HepG2 (cell line): ENCODE measurements at regions not wholly inside any gene's neighbourhood (a gene's known extent, or its start where the extent isn't known, plus 50 kb on each side); places are given as distances from the start of the nearest gene placed in this dataset.

Source experiments
- ATAC-seq: fragments of 200-7000 bp; cut with Tn5 transposase; 3 replicates; pipeline ENCODE4 v1.9.1; 2020; ENCODE audit warnings: mild to moderate bottlenecking, moderate library complexity
- BruUV-seq: library from RNA; stranded (reverse); fragments of 400-500 nt; replicated peaks from 2 replicates; lab custom pipeline; 2021; lab: Mats Ljungman, UMichigan
- CTCF ChIA-PET: fragments of 300-600 bp; formaldehyde crosslinking; extraction: SDS; loops from one replicate; lab custom pipeline; 2021; ENCODE audit warnings: low total read pairs, inconsistent platforms, low intra/inter-chr PET ratio; lab: Yijun Ruan, JAX
- POLR2A ChIA-PET: fragments of 350-600 bp; sonication (Branson Sonifier 250); formaldehyde crosslinking; loops from one replicate; lab custom pipeline; 2020; ENCODE audit warnings: antibody characterized with exemption, inconsistent platforms; lab: Yijun Ruan, JAX
- DNase-seq: peaks from one replicate; pipeline ENCODE4 v3.0.0-alpha.2; 2015; ENCODE audit warnings: low spot score
- FAIRE-seq: peaks from 3 replicates; lab custom pipeline; 2011; peaks lifted over from hg19 to GRCh38; lab: Jason Lieb, UNC
- H2AFZ ChIP-seq: one replicate; pipeline ENCODE4 v1.6.1; 2011; ENCODE audit warnings: low read length, inconsistent platforms
- H3K27ac ChIP-seq: fragments of 300-600 bp; 3 replicates; pipeline ENCODE4 v1.8.0; 2011; ENCODE audit warnings: mixed run types, mild to moderate bottlenecking, mixed read lengths, low read length, inconsistent platforms; ENCODE audit not compliant: insufficient read depth; ENCODE audit errors: extremely low read length
- H3K27me3 ChIP-seq, 2 experiments: fragments of 200-600 bp in 1 of 2; 2 replicates in 1 of 2; 3 replicates in 1 of 2; pipeline versions ENCODE4 v1.6.0 to v1.8.0; 2011; ENCODE audit warnings: low read length in 2 of 2, mild to moderate bottlenecking in 2 of 2, moderate library complexity in 2 of 2, inconsistent platforms in 1 of 2; ENCODE audit not compliant: insufficient read depth in 2 of 2, control insufficient read depth in 1 of 2
- H3K36me3 ChIP-seq, 2 experiments: fragments of 200-600 bp in 1 of 2; replicated peaks in 1 of 2; 2 replicates in 1 of 2; 3 replicates in 1 of 2; pipeline versions ENCODE4 v1.5.1 to v1.8.0; 2011; ENCODE audit warnings: low read length in 2 of 2, inconsistent platforms in 1 of 2; ENCODE audit not compliant: insufficient read depth in 2 of 2, control insufficient read depth in 1 of 2
- H3K4me1 ChIP-seq: 2 replicates; pipeline ENCODE4 v1.5.1; 2012; ENCODE audit warnings: low read length, inconsistent platforms; ENCODE audit not compliant: insufficient read depth
- H3K4me2 ChIP-seq: 2 replicates; pipeline ENCODE4 v1.6.0; 2011; ENCODE audit warnings: low read depth, low read length, inconsistent platforms
- H3K4me3 ChIP-seq, 3 experiments: fragments of 200-600 bp in 1 of 3; sonication (generic), shearing (Covaris generic) in 1 of 3; replicated peaks in 1 of 3; 2 replicates each; pipeline ENCODE4 v1.5.1; 2011 to 2016; ENCODE audit warnings: low read length in 3 of 3, inconsistent platforms in 2 of 3, low read depth in 2 of 3, mild to moderate bottlenecking in 2 of 3, control low read depth in 1 of 3, mixed read lengths in 1 of 3; ENCODE audit not compliant: insufficient read depth in 1 of 3
- H3K79me2 ChIP-seq: one replicate; pipeline ENCODE4 v1.6.1; 2011; ENCODE audit warnings: low read length, inconsistent platforms; ENCODE audit not compliant: insufficient read depth
- H3K9ac ChIP-seq: 2 replicates; pipeline ENCODE4 v1.6.0; 2011; ENCODE audit warnings: mild to moderate bottlenecking, low read depth, low read length, inconsistent platforms; ENCODE audit not compliant: insufficient read depth
- H3K9me3 ChIP-seq: 2 replicates; pipeline ENCODE4 v1.5.1; 2012; ENCODE audit warnings: mild to moderate bottlenecking, low read length
- H4K20me1 ChIP-seq: 2 replicates; pipeline ENCODE4 v1.6.0; 2011; ENCODE audit warnings: inconsistent platforms, mild to moderate bottlenecking, low read length, moderate library complexity; ENCODE audit not compliant: insufficient read depth
- ARNTL ChIP-seq: sonication (generic); formaldehyde crosslinking; IDR thresholded peaks from 2 replicates; pipeline ENCODE4 v1.4.0; 2020; ENCODE audit warnings: mild to moderate bottlenecking, missing genetic modification reagents
- BCL6 ChIP-seq: IDR thresholded peaks from 2 replicates; pipeline ENCODE4 v1.6.1; 2016; ENCODE audit warnings: missing genetic modification reagents, missing compliant biosample characterization
- DNMT1 ChIP-seq: sonication (generic); formaldehyde crosslinking; IDR thresholded peaks from 2 replicates; pipeline ENCODE4 v1.5.1; 2020; ENCODE audit warnings: mild to moderate bottlenecking, missing genetic modification reagents
- ESRRA ChIP-seq: sonication (generic); formaldehyde crosslinking; IDR thresholded peaks from 2 replicates; pipeline ENCODE4 v1.5.1; 2020; ENCODE audit warnings: mild to moderate bottlenecking, low read depth, missing genetic modification reagents
- EZH2 ChIP-seq: conservative IDR thresholded peaks from 2 replicates; pipeline ENCODE4 v1.6.1; 2012; ENCODE audit warnings: mild to moderate bottlenecking, low read depth, low read length, moderate library complexity
- MBD4 ChIP-seq: IDR thresholded peaks from 2 replicates; pipeline ENCODE4 v1.6.1; 2012; ENCODE audit warnings: low read length, inconsistent platforms, borderline replicate concordance
- NRL ChIP-seq: sonication (generic); formaldehyde crosslinking; IDR thresholded peaks from 2 replicates; pipeline ENCODE4 v1.5.0; 2020; ENCODE audit warnings: missing genetic modification reagents, mild to moderate bottlenecking, moderate library complexity, borderline replicate concordance
- REXO4 ChIP-seq: sonication (generic); formaldehyde crosslinking; IDR thresholded peaks from 2 replicates; pipeline ENCODE4 v1.8.0; 2022; ENCODE audit warnings: missing genetic modification reagents, mild to moderate bottlenecking, borderline replicate concordance
- TOE1 ChIP-seq: sonication (generic); formaldehyde crosslinking; IDR thresholded peaks from 2 replicates; pipeline ENCODE4 v1.4.0; 2020; ENCODE audit warnings: mild to moderate bottlenecking, missing genetic modification reagents
- ZMAT3 ChIP-seq: sonication (generic); formaldehyde crosslinking; conservative IDR thresholded peaks from 2 replicates; pipeline ENCODE4 v1.7.0; 2021; ENCODE audit warnings: missing genetic modification reagents
- ZNF124 ChIP-seq: sonication (generic); formaldehyde crosslinking; IDR thresholded peaks from 2 replicates; pipeline ENCODE4 v1.4.0; 2020; ENCODE audit warnings: missing genetic modification reagents
- ZNF383 ChIP-seq: sonication (generic); formaldehyde crosslinking; IDR thresholded peaks from 2 replicates; pipeline ENCODE4 v1.4.0; 2020; ENCODE audit warnings: missing genetic modification reagents, mild to moderate bottlenecking, borderline replicate concordance
- ZNF652 ChIP-seq: IDR thresholded peaks from 2 replicates; pipeline ENCODE4 v1.6.1; 2016; ENCODE audit warnings: low read depth, borderline replicate concordance
- ZNF772 ChIP-seq: sonication (generic); formaldehyde crosslinking; IDR thresholded peaks from 2 replicates; pipeline ENCODE4 v1.5.0; 2020; ENCODE audit warnings: mild to moderate bottlenecking, missing genetic modification reagents
- ZNF792 ChIP-seq: IDR thresholded peaks from 2 replicates; pipeline ENCODE4 v1.6.1; 2016
- ZNF816 ChIP-seq: sonication (generic); formaldehyde crosslinking; IDR thresholded peaks from 2 replicates; pipeline ENCODE4 v1.8.0; 2022; ENCODE audit warnings: missing genetic modification reagents, mild to moderate bottlenecking, borderline replicate concordance
- ZNF850 ChIP-seq: sonication (generic); formaldehyde crosslinking; conservative IDR thresholded peaks from 2 replicates; pipeline ENCODE4 v1.9.0; 2021; ENCODE audit warnings: mild to moderate bottlenecking, missing genetic modification reagents
- WGBS: methylation state at CpG from one replicate; pipeline ENCODE4 v1.1.6; 2017; ENCODE audit warnings: low lambda C conversion rate; 5-methylcytosine and 5-hydroxymethylcytosine counted together
- in situ Hi-C: cut with HindIII; loops from 2 replicates; pipeline ENCODE4 v1.10.0; 2017; ENCODE audit warnings: low pct_unique_long_range_greater_than_20kb; ENCODE audit not compliant: extremely low pct_ligation_motif_present
- intact Hi-C: fragments of 100-400 bp; cut with micrococcal nuclease; formaldehyde crosslinking; loops from one replicate; pipeline ENCODE4 v1.10.0; 2022; ENCODE audit not compliant: unreplicated experiment
- TF ChIP-seq, protein P1 (sequence below): sonication (generic); formaldehyde crosslinking; IDR thresholded peaks from 2 replicates; pipeline ENCODE4 v1.4.0; 2020; ENCODE audit warnings: missing genetic modification reagents, borderline replicate concordance
- TF ChIP-seq, protein P2 (sequence below): sonication (generic); formaldehyde crosslinking; IDR thresholded peaks from 2 replicates; pipeline ENCODE4 v1.4.0; 2020; ENCODE audit warnings: mild to moderate bottlenecking, missing genetic modification reagents, borderline replicate concordance

DNA sequence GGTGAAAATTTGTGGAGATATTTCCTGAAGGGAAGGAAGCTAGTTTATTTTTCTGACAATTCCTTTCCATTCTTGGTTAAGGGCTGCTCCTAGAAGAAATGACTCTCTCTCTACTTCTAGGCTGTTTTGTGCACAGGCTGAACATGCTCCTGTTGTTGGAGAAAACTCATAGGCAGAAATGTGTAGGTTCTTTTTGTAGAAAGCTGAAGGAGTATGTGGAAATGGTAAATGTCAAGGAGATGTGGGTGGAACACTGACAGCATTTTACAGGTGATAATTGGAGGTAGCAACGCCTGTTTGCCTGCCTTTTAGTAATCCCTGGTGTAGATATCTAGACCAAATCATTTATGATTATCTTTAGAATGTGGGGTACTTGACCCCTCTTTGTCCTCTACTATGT lies 322.2 kb upstream of the TBC1D5 start:
- Histone ChIP-seq H4K20me1 (no peaks in the 10 kb centered on the region), H3K4me2 (no peak overlapping the region), H3K79me2 (no peaks in the 10 kb centered on the region), H3K27me3 (no peaks in the 10 kb centered on the region), H3K4me1 (no peaks in the 10 kb centered on the region), H3K27ac (no peak overlapping the region), H3K9ac (no peak overlapping the region), H3K36me3 (no peaks in the 10 kb centered on the region), H3K9me3 (no peaks in the 10 kb centered on the region), H2AFZ (no peak overlapping the region), H3K4me3 (no peak overlapping the region)
- intact Hi-C loops (no loop called here), in situ Hi-C loops (no loop called here)
- no peak for TF ChIP-seq EZH2
- no peak for TF ChIP-seq REXO4 (CRISPR knock-in tag)
- no peak for TF ChIP-seq ARNTL (CRISPR knock-in tag)
- no peak for TF ChIP-seq NRL
- no peak for TF ChIP-seq TOE1 (CRISPR knock-in tag)
- TF ChIP-seq ZNF792 (CRISPR knock-in tag): no peak
- TF ChIP-seq ZNF124 (CRISPR knock-in tag): no peak
- POLR2A ChIA-PET: no interaction called here
- DNase-seq (no peak), FAIRE-seq (no peak), ATAC-seq (no peak)
- 23% methylated on average over 1 of the region's 1 CpG for WGBS
- CTCF ChIA-PET: no interaction called here
- BruUV-seq: no TSS peak

DNA sequence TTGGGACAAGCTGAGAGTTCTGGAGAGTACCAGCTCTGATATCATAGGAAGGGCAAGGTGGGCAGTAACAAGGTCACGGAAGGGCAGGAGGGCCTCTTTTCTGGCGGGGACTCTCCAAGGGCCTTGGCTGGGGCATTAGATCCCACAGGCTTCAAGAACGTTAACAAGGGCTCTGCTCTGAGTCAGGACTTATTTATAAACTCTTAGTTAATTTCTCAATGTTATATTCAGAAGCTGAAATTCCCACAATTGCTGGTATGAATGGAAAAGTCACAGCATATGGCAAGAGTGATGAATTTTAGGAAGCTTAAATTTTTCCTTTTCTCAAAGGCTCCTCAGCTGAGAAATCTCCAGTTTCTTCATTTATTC lies 320.2 kb upstream of the TBC1D5 start:
- H3K4me2 ChIP-seq: no peak overlapping the region
- no peak for DNase-seq
- ChIA-PET POLR2A (no interaction called here), CTCF (no interaction called here)
- no peak overlapping the region for H3K9ac ChIP-seq
- H3K27ac ChIP-seq: no peak overlapping the region
- no peaks in the 10 kb centered on the region for H3K4me1 ChIP-seq
- H2AFZ ChIP-seq: no peak overlapping the region
- FAIRE-seq: no peak
- H3K27me3 ChIP-seq: no peaks in the 10 kb centered on the region
- no TSS peak for BruUV-seq
- in situ Hi-C loops: no loop called here
- ATAC-seq: no peak
- no peaks in the 10 kb centered on the region for H3K79me2 ChIP-seq
- H3K36me3 ChIP-seq: no peaks in the 10 kb centered on the region
- 7% methylated on average over 2 of the region's 3 CpGs for WGBS
- H3K9me3 ChIP-seq: no peaks in the 10 kb centered on the region
- intact Hi-C loops: no loop called here
- no peak overlapping the region for H3K4me3 ChIP-seq
- no peaks in the 10 kb centered on the region for H4K20me1 ChIP-seq
- TF ChIP-seq, protein P1, sequence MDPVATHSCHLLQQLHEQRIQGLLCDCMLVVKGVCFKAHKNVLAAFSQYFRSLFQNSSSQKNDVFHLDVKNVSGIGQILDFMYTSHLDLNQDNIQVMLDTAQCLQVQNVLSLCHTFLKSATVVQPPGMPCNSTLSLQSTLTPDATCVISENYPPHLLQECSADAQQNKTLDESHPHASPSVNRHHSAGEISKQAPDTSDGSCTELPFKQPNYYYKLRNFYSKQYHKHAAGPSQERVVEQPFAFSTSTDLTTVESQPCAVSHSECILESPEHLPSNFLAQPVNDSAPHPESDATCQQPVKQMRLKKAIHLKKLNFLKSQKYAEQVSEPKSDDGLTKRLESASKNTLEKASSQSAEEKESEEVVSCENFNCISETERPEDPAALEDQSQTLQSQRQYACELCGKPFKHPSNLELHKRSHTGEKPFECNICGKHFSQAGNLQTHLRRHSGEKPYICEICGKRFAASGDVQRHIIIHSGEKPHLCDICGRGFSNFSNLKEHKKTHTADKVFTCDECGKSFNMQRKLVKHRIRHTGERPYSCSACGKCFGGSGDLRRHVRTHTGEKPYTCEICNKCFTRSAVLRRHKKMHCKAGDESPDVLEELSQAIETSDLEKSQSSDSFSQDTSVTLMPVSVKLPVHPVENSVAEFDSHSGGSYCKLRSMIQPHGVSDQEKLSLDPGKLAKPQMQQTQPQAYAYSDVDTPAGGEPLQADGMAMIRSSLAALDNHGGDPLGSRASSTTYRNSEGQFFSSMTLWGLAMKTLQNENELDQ (CRISPR knock-in tag): no peak
- TF ChIP-seq ZNF816 (CRISPR knock-in tag): no peak
- TF ChIP-seq ZNF850 (CRISPR knock-in tag): no peak
- TF ChIP-seq ZNF772 (CRISPR knock-in tag): no peak
- TF ChIP-seq MBD4: no peak
- TF ChIP-seq ZNF652 (CRISPR knock-in tag): no peak
- no peak for TF ChIP-seq ZNF383
- TF ChIP-seq ZMAT3 (CRISPR knock-in tag): no peak
- TF ChIP-seq BCL6 (CRISPR knock-in tag): no peak
- TF ChIP-seq ESRRA (CRISPR knock-in tag): no peak
- TF ChIP-seq, protein P2, sequence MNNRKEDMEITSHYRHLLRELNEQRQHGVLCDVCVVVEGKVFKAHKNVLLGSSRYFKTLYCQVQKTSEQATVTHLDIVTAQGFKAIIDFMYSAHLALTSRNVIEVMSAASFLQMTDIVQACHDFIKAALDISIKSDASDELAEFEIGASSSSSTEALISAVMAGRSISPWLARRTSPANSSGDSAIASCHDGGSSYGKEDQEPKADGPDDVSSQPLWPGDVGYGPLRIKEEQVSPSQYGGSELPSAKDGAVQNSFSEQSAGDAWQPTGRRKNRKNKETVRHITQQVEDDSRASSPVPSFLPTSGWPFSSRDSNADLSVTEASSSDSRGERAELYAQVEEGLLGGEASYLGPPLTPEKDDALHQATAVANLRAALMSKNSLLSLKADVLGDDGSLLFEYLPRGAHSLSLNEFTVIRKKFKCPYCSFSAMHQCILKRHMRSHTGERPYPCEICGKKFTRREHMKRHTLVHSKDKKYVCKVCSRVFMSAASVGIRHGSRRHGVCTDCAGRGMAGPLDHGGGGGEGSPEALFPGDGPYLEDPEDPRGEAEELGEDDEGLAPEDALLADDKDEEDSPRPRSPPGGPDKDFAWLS (CRISPR knock-in tag): no peak
- no peak for TF ChIP-seq DNMT1 (CRISPR knock-in tag)
